Epithelial cell of esophagus (primary cell): ENCODE measurements at regions not wholly inside any gene's neighbourhood (a gene's known extent, or its start where the extent isn't known, plus 50 kb on each side); places are given as distances from the start of the nearest gene placed in this dataset.

Experiments
- DNase-seq: peaks from one replicate; pipeline ENCODE4 v3.0.0; 2010; ENCODE audit warnings: low read depth
- H3K4me3 ChIP-seq: 2 replicates; pipeline ENCODE4 v1.5.1; 2011; ENCODE audit warnings: mild to moderate bottlenecking, low read length, control low read depth
- TF ChIP-seq, protein P1 (sequence below): IDR thresholded peaks from 2 replicates; pipeline ENCODE4 v1.5.1; 2011; ENCODE audit warnings: low read depth, mild to moderate bottlenecking, low read length, control low read depth, inconsistent platforms; ENCODE audit not compliant: insufficient read depth; ENCODE audit errors: missing control alignments

- DNase-seq, result no peak
- no peak overlapping the region for H3K4me3 ChIP-seq
- TF ChIP-seq, protein P1, sequence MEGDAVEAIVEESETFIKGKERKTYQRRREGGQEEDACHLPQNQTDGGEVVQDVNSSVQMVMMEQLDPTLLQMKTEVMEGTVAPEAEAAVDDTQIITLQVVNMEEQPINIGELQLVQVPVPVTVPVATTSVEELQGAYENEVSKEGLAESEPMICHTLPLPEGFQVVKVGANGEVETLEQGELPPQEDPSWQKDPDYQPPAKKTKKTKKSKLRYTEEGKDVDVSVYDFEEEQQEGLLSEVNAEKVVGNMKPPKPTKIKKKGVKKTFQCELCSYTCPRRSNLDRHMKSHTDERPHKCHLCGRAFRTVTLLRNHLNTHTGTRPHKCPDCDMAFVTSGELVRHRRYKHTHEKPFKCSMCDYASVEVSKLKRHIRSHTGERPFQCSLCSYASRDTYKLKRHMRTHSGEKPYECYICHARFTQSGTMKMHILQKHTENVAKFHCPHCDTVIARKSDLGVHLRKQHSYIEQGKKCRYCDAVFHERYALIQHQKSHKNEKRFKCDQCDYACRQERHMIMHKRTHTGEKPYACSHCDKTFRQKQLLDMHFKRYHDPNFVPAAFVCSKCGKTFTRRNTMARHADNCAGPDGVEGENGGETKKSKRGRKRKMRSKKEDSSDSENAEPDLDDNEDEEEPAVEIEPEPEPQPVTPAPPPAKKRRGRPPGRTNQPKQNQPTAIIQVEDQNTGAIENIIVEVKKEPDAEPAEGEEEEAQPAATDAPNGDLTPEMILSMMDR, result no peak
These were observed 475.9 kb upstream of the MARCKS start for GRCh38 chr6:113381232-113381631.

DNA sequence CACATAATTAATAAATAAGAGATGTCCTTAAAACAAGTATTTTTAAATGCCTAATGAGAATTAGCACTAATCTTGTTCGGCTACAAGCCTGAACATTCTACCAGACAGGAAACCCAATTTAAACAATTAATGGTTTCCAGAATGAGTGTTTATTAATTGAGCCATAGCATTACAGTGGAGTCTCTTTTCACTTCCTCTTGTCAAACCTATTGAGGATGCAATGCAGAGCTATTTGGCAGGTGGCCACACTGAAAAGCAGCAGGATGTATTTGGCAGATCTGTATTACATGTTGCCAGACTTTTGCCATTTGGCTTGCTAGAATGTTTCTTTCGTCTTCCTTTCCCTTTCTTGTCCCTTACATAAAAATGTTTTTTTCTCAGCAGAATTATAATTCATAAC is 475.2 kb upstream of the MARCKS start:
- peak; percentile 48 for DNase-seq
- no peak overlapping the region for H3K4me3 ChIP-seq
- TF ChIP-seq, protein P1, result no peak

DNA sequence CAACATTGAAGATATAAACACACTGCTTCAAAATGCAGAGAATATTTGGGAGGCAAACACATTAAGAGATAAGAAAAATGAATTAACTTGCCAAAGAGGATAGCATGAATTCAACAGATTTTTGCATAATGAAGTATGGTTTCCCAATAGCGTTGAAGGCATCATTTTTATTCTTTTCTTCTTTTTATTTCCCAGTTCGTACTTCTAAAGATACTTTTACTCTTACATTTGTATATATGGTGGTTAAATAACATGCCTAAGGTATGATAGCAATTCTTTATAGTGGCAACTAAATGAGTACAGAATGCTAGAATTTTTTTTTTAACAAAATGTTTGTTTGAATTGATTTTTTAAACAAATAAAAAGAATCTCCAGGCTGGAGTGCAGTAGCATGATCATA is 473.4 kb upstream of the MARCKS start:
- TF ChIP-seq, protein P1, result no peak
- DNase-seq, result no peak
- no peak overlapping the region for H3K4me3 ChIP-seq

DNA sequence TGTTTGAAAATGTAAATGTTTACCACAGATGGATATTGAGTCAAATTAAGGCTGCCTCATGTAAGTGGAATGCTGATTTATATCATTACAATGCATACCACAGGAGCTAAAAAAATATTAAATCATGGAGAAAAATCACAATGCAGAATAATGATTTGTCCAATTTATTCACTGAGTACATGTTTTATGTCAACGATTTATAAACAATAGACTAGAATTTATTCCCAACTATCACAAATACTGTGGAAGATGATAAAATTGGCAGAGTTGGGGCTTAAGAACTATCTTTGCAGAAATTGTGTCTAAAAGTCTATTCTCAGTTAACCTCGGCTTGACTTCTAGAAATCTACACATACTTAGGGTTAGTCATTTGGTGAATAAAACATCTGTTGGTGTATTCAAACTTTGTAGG is 472.1 kb upstream of the MARCKS start:
- DNase-seq, result no peak
- TF ChIP-seq, protein P1, result no peak
- H3K4me3 ChIP-seq, result no peak overlapping the region

DNA sequence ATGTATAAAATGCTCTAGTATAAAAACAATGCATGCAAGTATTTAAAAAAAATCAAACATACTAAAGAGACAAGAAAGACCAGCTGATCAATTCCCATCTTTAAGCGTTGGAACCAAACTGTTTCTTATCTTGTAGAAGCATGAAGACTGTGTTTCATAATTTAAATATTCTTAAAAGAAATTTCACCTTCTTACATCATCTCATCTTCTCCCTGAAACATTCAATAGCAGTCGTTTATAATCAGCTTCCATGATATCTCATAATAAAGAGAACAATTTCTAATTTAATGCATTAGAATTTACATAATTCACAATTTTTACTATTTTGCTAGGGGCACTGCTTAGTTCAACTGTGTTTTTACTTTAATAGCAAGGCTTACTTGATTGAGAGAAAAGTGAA is 468.1 kb upstream of the MARCKS start:
- no peak overlapping the region for H3K4me3 ChIP-seq
- no peak for DNase-seq
- TF ChIP-seq, protein P1, result no peak

DNA sequence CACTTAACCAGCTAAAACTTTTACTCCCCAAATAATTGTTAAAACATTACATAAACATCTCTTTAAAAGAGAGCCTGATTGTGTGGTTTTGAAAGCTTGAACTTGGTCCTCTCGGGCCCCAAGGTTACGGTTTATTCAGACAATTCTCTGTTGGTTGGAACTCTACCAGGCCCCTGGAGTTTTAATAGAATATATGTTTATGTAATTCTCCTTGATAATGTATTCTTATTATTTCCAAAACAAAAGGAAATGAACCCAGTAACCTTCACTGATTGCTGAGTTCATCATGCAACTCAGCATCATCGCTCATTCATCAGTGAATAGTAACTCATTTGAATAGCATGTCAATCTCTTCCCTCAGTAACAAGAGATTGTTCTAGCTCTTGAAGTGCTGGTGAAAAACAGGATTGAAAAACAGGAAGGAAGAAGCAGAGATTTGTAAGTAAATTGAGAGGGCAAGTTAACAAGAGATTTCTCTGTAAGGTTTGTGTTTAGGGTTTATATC is 464.5 kb upstream of the MARCKS start:
- peak; percentile 41 for DNase-seq
- TF ChIP-seq, protein P1, result no peak

DNA sequence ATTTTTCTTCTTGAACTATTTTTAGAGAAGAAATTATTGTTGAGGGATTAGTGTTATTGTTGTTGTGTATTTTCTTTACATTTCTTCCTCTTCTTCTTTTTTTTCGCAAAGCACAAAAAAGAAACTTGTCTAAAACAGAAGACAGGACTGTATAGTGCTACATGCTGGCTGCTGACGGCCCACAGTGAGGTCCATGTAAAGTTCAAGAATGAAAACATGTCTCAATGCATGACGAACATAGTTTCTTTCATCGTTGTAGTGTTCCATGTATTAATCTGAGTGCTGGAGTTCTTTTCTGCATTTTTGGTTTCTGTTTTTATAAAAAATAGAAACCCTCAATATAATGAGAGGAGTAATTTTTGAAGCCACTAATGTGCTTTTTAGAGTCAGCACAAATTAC is 462.9 kb upstream of the MARCKS start:
- no peak overlapping the region for H3K4me3 ChIP-seq
- TF ChIP-seq, protein P1, result no peak
- no peak for DNase-seq

More for the DNA sequence above, 464.5 kb upstream of the MARCKS start:
- no peak overlapping the region for H3K4me3 ChIP-seq
